ENCODE measurements at regions not wholly inside any gene's neighbourhood (a gene's known extent, or its start where the extent isn't known, plus 50 kb on each side); places are given as distances from the start of the nearest gene placed in this dataset.

- no peak overlapping the region for H3K27ac ChIP-seq (ENCODE audit: low read depth, low read length)
- no peak overlapping the region for H3K4me3 ChIP-seq (ENCODE audit: low read length)
- TF ChIP-seq EZH2phosphoT487 (IDR thresholded peaks at IDR 0.05; ENCODE audit: borderline replicate concordance, low read length) (no peak), CTCF (IDR thresholded peaks at IDR 0.05; ENCODE audit: low read depth, low read length, poor library complexity, severe bottlenecking) (no peak)
- no peaks in the 10 kb centered on the region for H3K36me3 ChIP-seq (ENCODE audit: control insufficient read depth, low read length)
- no peaks in the 10 kb centered on the region for H3K79me2 ChIP-seq (ENCODE audit: control insufficient read depth, low read length)
- H4K20me1 ChIP-seq (ENCODE audit: control insufficient read depth, insufficient read depth, low read depth, low read length): no peaks in the 10 kb centered on the region
- H3K4me1 ChIP-seq (ENCODE audit: control insufficient read depth, low read length): no peaks in the 10 kb centered on the region
- H3K9me2 ChIP-seq (replicated peaks; ENCODE audit: control insufficient read depth, low read length): no peaks in the 10 kb centered on the region
- no peaks in the 10 kb centered on the region for H3F3A ChIP-seq (ENCODE audit: control insufficient read depth, insufficient read depth)
- H3K4me2 ChIP-seq (ENCODE audit: low read length): no peak overlapping the region
- no peaks in the 10 kb centered on the region for H3K9me3 ChIP-seq (ENCODE audit: control insufficient read depth, insufficient read depth, low read length)
- H3K27me3 ChIP-seq (ENCODE audit: control insufficient read depth, low read length): no peaks in the 10 kb centered on the region
These were observed 125.7 kb upstream of the RND3 start for GRCh38 chr2:150612957-150613710.

GRCh38 chr2:150610670-150611279 lies 123.3 kb upstream of the RND3 start:
- TF ChIP-seq CTCF (IDR thresholded peaks at IDR 0.05; ENCODE audit: low read depth, low read length, poor library complexity, severe bottlenecking) (peak; percentile 38), EZH2phosphoT487 (IDR thresholded peaks at IDR 0.05; ENCODE audit: borderline replicate concordance, low read length) (no peak)
- Histone ChIP-seq H3K4me3 (ENCODE audit: low read length) (no peak overlapping the region), H3F3A (ENCODE audit: control insufficient read depth, insufficient read depth) (no peaks in the 10 kb centered on the region), H3K27me3 (ENCODE audit: control insufficient read depth, low read length) (no peaks in the 10 kb centered on the region), H3K36me3 (ENCODE audit: control insufficient read depth, low read length) (no peaks in the 10 kb centered on the region), H3K4me2 (ENCODE audit: low read length) (no peak overlapping the region), H3K9me3 (ENCODE audit: control insufficient read depth, insufficient read depth, low read length) (no peaks in the 10 kb centered on the region), H3K79me2 (ENCODE audit: control insufficient read depth, low read length) (no peaks in the 10 kb centered on the region), H3K9me2 (replicated peaks; ENCODE audit: control insufficient read depth, low read length) (no peaks in the 10 kb centered on the region), H3K27ac (ENCODE audit: low read depth, low read length) (no peak overlapping the region), H3K4me1 (ENCODE audit: control insufficient read depth, low read length) (no peaks in the 10 kb centered on the region), H4K20me1 (ENCODE audit: control insufficient read depth, insufficient read depth, low read depth, low read length) (no peaks in the 10 kb centered on the region)

- no peaks in the 10 kb centered on the region for H3K27me3 ChIP-seq (ENCODE audit: control insufficient read depth, low read length)
- no peaks in the 10 kb centered on the region for H3K79me2 ChIP-seq (ENCODE audit: control insufficient read depth, low read length)
- no peaks in the 10 kb centered on the region for H3F3A ChIP-seq (ENCODE audit: control insufficient read depth, insufficient read depth)
- no peaks in the 10 kb centered on the region for H3K36me3 ChIP-seq (ENCODE audit: control insufficient read depth, low read length)
- no peak overlapping the region for H3K4me2 ChIP-seq (ENCODE audit: low read length)
- no peaks in the 10 kb centered on the region for H3K4me1 ChIP-seq (ENCODE audit: control insufficient read depth, low read length)
- H3K27ac ChIP-seq (ENCODE audit: low read depth, low read length): no peak overlapping the region
- no peak for TF ChIP-seq CTCF (IDR thresholded peaks at IDR 0.05; ENCODE audit: low read depth, low read length, poor library complexity, severe bottlenecking)
- no peak for TF ChIP-seq EZH2phosphoT487 (IDR thresholded peaks at IDR 0.05; ENCODE audit: borderline replicate concordance, low read length)
- H4K20me1 ChIP-seq (ENCODE audit: control insufficient read depth, insufficient read depth, low read depth, low read length): no peaks in the 10 kb centered on the region
- H3K9me3 ChIP-seq (ENCODE audit: control insufficient read depth, insufficient read depth, low read length): no peaks in the 10 kb centered on the region
- H3K4me3 ChIP-seq (ENCODE audit: low read length): no peak overlapping the region
- H3K9me2 ChIP-seq (replicated peaks; ENCODE audit: control insufficient read depth, low read length): no peaks in the 10 kb centered on the region
These were observed 122.5 kb upstream of the RND3 start for GRCh38 chr2:150609831-150610582.

Measured in DOHH2 (cell line).